ENCODE measurements at regions not wholly inside any gene's neighbourhood (a gene's known extent, or its start where the extent isn't known, plus 50 kb on each side); places are given as distances from the start of the nearest gene placed in this dataset.

- no peak overlapping the region for H2AFZ ChIP-seq (ENCODE audit: low read depth, low read length, severe bottlenecking)
Measured at GRCh38 chr10:4051641-4052151, 266.7 kb upstream of the KLF6 start.

GRCh38 chr10:4051011-4051640 lies 266.1 kb upstream of the KLF6 start:
- H3K9ac ChIP-seq (ENCODE audit: low read length) = no peak overlapping the region
- H4K20me1 ChIP-seq (ENCODE audit: low read depth, low read length) = no peaks in the 10 kb centered on the region
- H2AFZ ChIP-seq (ENCODE audit: low read depth, low read length, severe bottlenecking) = no peak overlapping the region
- no peaks in the 10 kb centered on the region for H3K27me3 ChIP-seq (ENCODE audit: low read length)
- no peak overlapping the region for H3K4me2 ChIP-seq (ENCODE audit: low read depth, low read length, poor library complexity, severe bottlenecking)
- no peaks in the 10 kb centered on the region for H3K36me3 ChIP-seq (ENCODE audit: low read length)
- H3K9me3 ChIP-seq (ENCODE audit: insufficient read depth, low read length) = no peaks in the 10 kb centered on the region
- H3K79me2 ChIP-seq (ENCODE audit: insufficient read depth, low read length) = no peaks in the 10 kb centered on the region
- no peak overlapping the region for H3K27ac ChIP-seq (ENCODE audit: low read depth, low read length)
- H3F3A ChIP-seq (ENCODE audit: insufficient read depth) = no peaks in the 10 kb centered on the region
- TF ChIP-seq EZH2phosphoT487 (conservative IDR thresholded peaks at IDR 0.05; ENCODE audit: low read length) (no peak), CTCF (IDR thresholded peaks at IDR 0.05; ENCODE audit: insufficient read depth, low read length, poor library complexity, severe bottlenecking) (no peak)
- no peak overlapping the region for H3K4me3 ChIP-seq (ENCODE audit: insufficient read depth, low read length, poor library complexity, severe bottlenecking)
- H3K9me2 ChIP-seq (replicated peaks; ENCODE audit: insufficient read depth, low read length) = no peaks in the 10 kb centered on the region

More at GRCh38 chr10:4051641-4052151, 266.7 kb upstream of the KLF6 start:
- Histone ChIP-seq H3K27me3 (ENCODE audit: low read length) (no peaks in the 10 kb centered on the region), H3K27ac (ENCODE audit: low read depth, low read length) (no peak overlapping the region), H4K20me1 (ENCODE audit: low read depth, low read length) (no peaks in the 10 kb centered on the region), H3K36me3 (ENCODE audit: low read length) (no peaks in the 10 kb centered on the region), H3K79me2 (ENCODE audit: insufficient read depth, low read length) (no peaks in the 10 kb centered on the region), H3F3A (ENCODE audit: insufficient read depth) (no peaks in the 10 kb centered on the region), H3K9me3 (ENCODE audit: insufficient read depth, low read length) (no peaks in the 10 kb centered on the region), H3K9me2 (replicated peaks; ENCODE audit: insufficient read depth, low read length) (no peaks in the 10 kb centered on the region), H3K4me2 (ENCODE audit: low read depth, low read length, poor library complexity, severe bottlenecking) (no peak overlapping the region), H3K9ac (ENCODE audit: low read length) (no peak overlapping the region), H3K4me3 (ENCODE audit: insufficient read depth, low read length, poor library complexity, severe bottlenecking) (no peak overlapping the region)
- no peak for TF ChIP-seq EZH2phosphoT487 (conservative IDR thresholded peaks at IDR 0.05; ENCODE audit: low read length)
- no peak for TF ChIP-seq CTCF (IDR thresholded peaks at IDR 0.05; ENCODE audit: insufficient read depth, low read length, poor library complexity, severe bottlenecking)

DNA sequence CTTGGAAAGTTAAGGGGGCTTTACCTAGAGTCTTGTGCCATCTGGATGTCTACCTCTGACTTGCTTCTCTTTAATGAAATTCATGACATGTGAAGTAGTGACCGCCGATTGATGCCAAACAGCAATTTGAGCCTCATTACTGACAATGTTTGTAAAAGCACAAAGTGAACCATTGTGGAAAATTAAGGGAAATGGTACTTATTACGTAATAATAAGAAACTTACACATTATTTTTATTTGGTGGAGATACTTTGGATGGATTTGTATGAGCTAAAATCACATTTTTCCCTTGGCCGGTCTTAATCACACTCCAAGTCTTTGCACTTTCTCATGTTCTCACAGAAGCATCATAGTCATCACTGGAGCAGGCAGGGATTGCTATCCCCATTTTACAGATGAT lies 265.1 kb upstream of the KLF6 start:
- no peak overlapping the region for H3K4me2 ChIP-seq (ENCODE audit: low read depth, low read length, poor library complexity, severe bottlenecking)
- no peaks in the 10 kb centered on the region for H3K79me2 ChIP-seq (ENCODE audit: insufficient read depth, low read length)
- no peak overlapping the region for H2AFZ ChIP-seq (ENCODE audit: low read depth, low read length, severe bottlenecking)
- no peaks in the 10 kb centered on the region for H3K27me3 ChIP-seq (ENCODE audit: low read length)
- no peak overlapping the region for H3K9ac ChIP-seq (ENCODE audit: low read length)
- TF ChIP-seq CTCF (IDR thresholded peaks at IDR 0.05; ENCODE audit: insufficient read depth, low read length, poor library complexity, severe bottlenecking) = no peak
- no peaks in the 10 kb centered on the region for H4K20me1 ChIP-seq (ENCODE audit: low read depth, low read length)
- H3K36me3 ChIP-seq (ENCODE audit: low read length) = no peaks in the 10 kb centered on the region
- H3K4me3 ChIP-seq (ENCODE audit: insufficient read depth, low read length, poor library complexity, severe bottlenecking) = no peak overlapping the region
- no peaks in the 10 kb centered on the region for H3F3A ChIP-seq (ENCODE audit: insufficient read depth)
- no peaks in the 10 kb centered on the region for H3K9me2 ChIP-seq (replicated peaks; ENCODE audit: insufficient read depth, low read length)
- no peak overlapping the region for H3K27ac ChIP-seq (ENCODE audit: low read depth, low read length)
- no peaks in the 10 kb centered on the region for H3K9me3 ChIP-seq (ENCODE audit: insufficient read depth, low read length)
